ENCODE measurements at regions not wholly inside any gene's neighbourhood (a gene's known extent, or its start where the extent isn't known, plus 50 kb on each side); places are given as distances from the start of the nearest gene placed in this dataset.

DNA sequence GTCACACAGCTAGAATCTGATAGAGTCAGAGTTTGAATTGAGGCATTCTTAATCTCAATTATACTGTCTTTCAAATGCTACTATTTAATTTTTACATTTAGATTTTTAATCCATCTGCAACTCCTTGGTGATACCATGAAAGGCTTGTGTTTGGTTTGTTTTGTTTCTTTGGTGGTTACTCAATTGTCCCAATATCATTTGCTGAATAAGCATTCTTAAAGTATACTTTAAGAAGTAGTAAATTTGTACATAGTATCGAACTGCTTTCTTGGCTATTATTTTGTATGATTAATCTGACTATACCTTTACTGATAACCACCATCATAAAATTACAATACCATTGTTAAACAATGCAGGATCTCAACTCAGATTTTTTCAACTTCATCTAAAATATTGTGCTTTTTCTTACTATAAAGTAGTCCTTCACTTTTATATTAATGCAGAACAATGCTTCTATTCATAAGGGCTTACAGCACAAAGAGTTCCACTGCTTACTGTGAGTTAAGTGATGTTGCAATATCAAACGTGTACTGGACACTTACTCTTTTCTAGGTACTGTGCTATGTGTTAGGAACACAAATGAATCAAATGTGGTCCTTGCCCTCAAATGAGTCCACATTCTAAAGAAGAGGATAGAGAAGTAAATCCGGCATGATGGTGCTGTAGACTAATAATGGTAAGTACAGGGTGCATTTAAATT, 111.2 kb upstream of the GRIA3 start:
- H3K4me3 ChIP-seq (ENCODE audit: control insufficient read depth in 2 of 3, extremely low read depth in 1 of 3, insufficient read depth in 2 of 3, low read depth in 1 of 3, low read length in 3 of 3): no peak overlapping the region
- DNase-seq (ENCODE audit: low read depth, low spot score) (no peak), FAIRE-seq (no peak)
- H3K9ac ChIP-seq (ENCODE audit: control insufficient read depth, extremely low read depth, insufficient read depth, low read length): no peak overlapping the region
- H3K4me2 ChIP-seq (ENCODE audit: control insufficient read depth, extremely low read depth, insufficient read depth, low read depth, low read length): no peak overlapping the region
- no peaks in the 10 kb centered on the region for H3K79me2 ChIP-seq (ENCODE audit: control insufficient read depth, insufficient read depth, low read length)
- no peaks in the 10 kb centered on the region for H3K9me1 ChIP-seq (ENCODE audit: control insufficient read depth, extremely low read depth, insufficient read depth, low read length)
- no peak for TF ChIP-seq CTCF (optimal IDR thresholded peaks at IDR 0.05 in 1 of 3, IDR thresholded peaks at IDR 0.05 in 1 of 3, conservative IDR thresholded peaks at IDR 0.05 in 1 of 3; ENCODE audit: extremely low read depth in 1 of 3, insufficient read depth in 2 of 3, low read length in 3 of 3)
- TF ChIP-seq EZH2 (IDR thresholded peaks at IDR 0.05; ENCODE audit: low read length): no peak
- H3K27me3 ChIP-seq (ENCODE audit: control insufficient read depth, extremely low read depth, insufficient read depth, low read length): no peaks in the 10 kb centered on the region
- no peak overlapping the region for H3K27ac ChIP-seq (ENCODE audit: control insufficient read depth, insufficient read depth, low read length)
- no peak overlapping the region for H2AFZ ChIP-seq (ENCODE audit: control insufficient read depth, low read length)
- H4K20me1 ChIP-seq (ENCODE audit: control insufficient read depth, extremely low read depth, insufficient read depth, low read length): no peaks in the 10 kb centered on the region
- no peaks in the 10 kb centered on the region for H3K36me3 ChIP-seq (ENCODE audit: control insufficient read depth in 2 of 2, extremely low read depth in 1 of 2, insufficient read depth in 2 of 2, low read length in 2 of 2)
- no peaks in the 10 kb centered on the region for H3K4me1 ChIP-seq (ENCODE audit: control insufficient read depth, extremely low read depth, insufficient read depth, low read length)
- H3K9me3 ChIP-seq (ENCODE audit: control insufficient read depth, low read depth, low read length): no peaks in the 10 kb centered on the region
- dilution Hi-C loops (cut with MboI; ENCODE audit: extremely low pct_ligation_motif_present, low sequenced_read_pairs): no loop called here

GRCh38 chrX:123075947-123076561, 108.0 kb upstream of the GRIA3 start:
- Histone ChIP-seq H4K20me1 (ENCODE audit: control insufficient read depth, extremely low read depth, insufficient read depth, low read length) (no peaks in the 10 kb centered on the region), H3K27me3 (ENCODE audit: control insufficient read depth, extremely low read depth, insufficient read depth, low read length) (no peaks in the 10 kb centered on the region), H3K4me3 (ENCODE audit: control insufficient read depth in 2 of 3, extremely low read depth in 1 of 3, insufficient read depth in 2 of 3, low read depth in 1 of 3, low read length in 3 of 3) (no peak overlapping the region), H3K36me3 (ENCODE audit: control insufficient read depth in 2 of 2, extremely low read depth in 1 of 2, insufficient read depth in 2 of 2, low read length in 2 of 2) (no peaks in the 10 kb centered on the region), H3K4me1 (ENCODE audit: control insufficient read depth, extremely low read depth, insufficient read depth, low read length) (no peaks in the 10 kb centered on the region), H3K9ac (ENCODE audit: control insufficient read depth, extremely low read depth, insufficient read depth, low read length) (no peak overlapping the region), H3K4me2 (ENCODE audit: control insufficient read depth, extremely low read depth, insufficient read depth, low read depth, low read length) (no peak overlapping the region), H3K9me1 (ENCODE audit: control insufficient read depth, extremely low read depth, insufficient read depth, low read length) (no peaks in the 10 kb centered on the region), H3K27ac (ENCODE audit: control insufficient read depth, insufficient read depth, low read length) (no peak overlapping the region), H2AFZ (ENCODE audit: control insufficient read depth, low read length) (no peak overlapping the region), H3K9me3 (ENCODE audit: control insufficient read depth, low read depth, low read length) (no peaks in the 10 kb centered on the region), H3K79me2 (ENCODE audit: control insufficient read depth, insufficient read depth, low read length) (no peaks in the 10 kb centered on the region)
- DNase-seq (ENCODE audit: low read depth, low spot score): no peak
- dilution Hi-C loops (cut with MboI; ENCODE audit: extremely low pct_ligation_motif_present, low sequenced_read_pairs): no loop called here
- no peak for FAIRE-seq
- no peak for TF ChIP-seq CTCF (optimal IDR thresholded peaks at IDR 0.05 in 1 of 3, IDR thresholded peaks at IDR 0.05 in 1 of 3, conservative IDR thresholded peaks at IDR 0.05 in 1 of 3; ENCODE audit: extremely low read depth in 1 of 3, insufficient read depth in 2 of 3, low read length in 3 of 3)
- TF ChIP-seq EZH2 (IDR thresholded peaks at IDR 0.05; ENCODE audit: low read length): no peak

Data from keratinocyte (primary cell).